ENCODE measurements at regions not wholly inside any gene's neighbourhood (a gene's known extent, or its start where the extent isn't known, plus 50 kb on each side); places are given as distances from the start of the nearest gene placed in this dataset.
"Not testable (repeated sequence)": the region's sequence is repeated elsewhere in the genome, so short reads cannot be mapped to it uniquely, and the experiment has no call there.

DNA sequence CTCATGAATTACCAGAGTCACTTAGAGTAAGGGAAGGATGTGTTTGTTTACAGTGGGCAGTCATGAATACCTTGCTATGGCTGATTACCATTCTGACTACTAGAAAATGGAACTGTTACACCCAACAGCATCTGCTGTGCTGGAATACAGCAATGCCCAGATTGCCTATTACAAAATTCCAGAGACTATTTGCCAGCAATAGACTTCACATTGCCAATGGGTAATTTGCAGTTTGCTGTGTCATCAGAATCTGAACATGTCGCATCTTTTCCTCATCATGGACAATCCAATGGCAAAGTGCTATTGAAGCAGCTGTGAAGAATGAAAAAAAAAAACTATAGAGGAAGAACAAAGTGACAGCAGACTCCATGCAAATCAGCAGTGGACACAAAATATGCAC is 356.6 kb downstream of the CXXC4 start:
- no peak for DNase-seq

DNA sequence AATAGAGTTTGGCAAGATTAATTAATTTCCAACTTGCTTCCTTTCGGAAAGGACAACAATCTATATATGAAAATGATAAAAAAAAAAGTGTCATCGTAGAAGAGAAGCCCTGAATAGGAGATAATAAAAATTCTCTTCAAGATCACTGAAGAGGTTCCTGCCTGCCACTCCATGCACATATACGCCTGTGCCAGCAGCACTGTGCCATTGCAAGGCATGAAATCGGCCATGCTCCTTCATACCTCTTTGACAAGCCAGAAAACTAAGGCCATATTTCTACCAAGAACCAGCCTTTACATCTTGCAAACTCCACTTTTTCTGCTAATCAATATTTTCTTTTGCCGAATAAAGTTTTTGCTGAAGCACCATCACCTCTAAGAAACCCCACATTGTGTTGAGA is 365.5 kb downstream of the CXXC4 start:
- no peak for DNase-seq

DNA sequence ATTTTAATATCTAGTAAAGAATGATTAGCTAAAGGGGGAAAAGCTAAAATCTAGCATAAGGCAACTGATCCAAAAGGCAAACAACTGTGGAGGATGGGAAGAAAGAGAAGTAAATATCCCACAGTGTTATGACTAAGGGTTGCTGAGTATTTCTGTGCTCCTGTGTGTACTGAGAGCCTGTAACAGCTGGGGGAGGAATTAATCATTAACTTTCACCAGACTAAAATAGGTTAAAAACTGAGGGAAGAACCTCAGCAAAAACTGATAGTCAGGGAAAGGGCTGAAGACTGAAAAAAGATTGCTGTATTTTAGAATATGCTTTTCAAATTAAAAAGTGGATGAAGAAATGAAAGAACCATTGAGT is 365.9 kb downstream of the CXXC4 start:
- no peak for DNase-seq

DNA sequence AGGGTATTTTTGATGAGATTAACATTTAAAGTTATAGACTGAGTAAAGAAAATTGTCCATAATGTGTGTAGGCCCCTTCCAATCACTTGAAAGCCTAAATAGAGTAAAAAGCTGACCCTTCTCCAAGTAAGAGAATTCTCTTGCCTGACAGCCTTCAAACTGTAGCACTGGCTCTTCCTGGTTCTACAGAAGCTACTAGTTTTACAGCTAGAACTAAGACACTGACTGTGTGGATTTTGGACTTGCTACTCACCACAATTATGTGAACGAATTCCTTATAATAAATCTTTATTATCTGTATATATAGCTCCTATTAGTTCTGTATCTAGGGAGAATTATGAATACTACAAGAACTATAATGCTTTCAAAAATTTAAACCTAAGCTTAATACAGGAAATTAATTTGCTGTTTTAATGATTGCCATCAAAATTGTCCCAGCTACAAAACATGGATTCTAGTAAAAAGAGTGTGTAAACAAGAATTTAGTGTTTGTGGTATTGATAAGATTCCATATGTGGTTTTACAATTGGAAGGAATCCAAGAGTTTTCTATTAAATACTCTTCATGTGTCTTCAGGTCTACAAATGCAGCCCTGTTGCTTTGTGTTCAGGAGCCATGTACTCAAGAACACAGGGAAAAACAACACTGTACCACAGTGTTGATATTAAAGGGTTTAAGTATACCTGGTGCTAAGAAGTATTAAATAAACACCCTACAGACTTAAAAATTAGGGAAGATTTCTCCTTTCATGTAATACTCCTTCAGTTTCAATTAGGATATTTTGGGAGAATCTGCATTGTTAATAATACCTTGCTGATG is 366.5 kb downstream of the CXXC4 start:
- no peak for DNase-seq

DNA sequence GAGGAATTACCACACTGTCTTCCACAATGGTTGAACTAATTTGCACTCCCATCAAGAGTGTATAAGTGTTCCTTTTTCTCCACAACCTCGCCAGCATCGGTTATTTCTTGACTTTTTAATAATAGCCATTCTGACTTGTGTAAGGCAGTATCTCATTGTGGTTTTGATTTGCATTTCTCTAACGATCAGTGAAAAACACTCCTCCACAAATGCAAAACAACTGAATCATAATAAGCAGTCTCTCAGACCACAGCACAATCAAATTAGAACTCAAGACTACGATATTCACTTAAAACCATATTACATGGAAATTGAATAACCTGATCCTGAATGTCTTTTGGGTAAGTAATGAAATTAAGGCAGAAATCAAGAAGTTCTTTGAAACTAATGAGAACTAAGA is 371.7 kb downstream of the CXXC4 start:
- DNase-seq: no peak

DNA sequence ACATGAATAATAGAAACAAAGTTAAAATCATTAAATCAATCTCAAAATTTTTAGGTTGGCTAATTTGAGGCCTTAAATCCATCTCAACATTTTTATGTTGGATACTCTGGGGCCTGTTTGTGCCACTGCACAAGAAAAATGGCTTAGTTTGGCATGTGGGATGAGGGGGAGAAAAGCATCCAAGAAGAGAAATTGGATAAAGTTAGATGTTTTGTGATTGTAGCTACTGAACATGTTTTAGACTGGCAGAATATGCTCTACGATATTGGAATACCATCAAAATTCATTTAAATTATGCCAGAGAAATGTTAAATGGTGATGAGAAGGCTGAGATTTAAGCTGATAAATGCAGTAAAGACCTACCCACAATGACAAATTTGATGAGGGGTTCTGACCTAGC is 376.9 kb downstream of the CXXC4 start:
- no peak for DNase-seq

- DNase-seq: no peak
Observed at GRCh38 chr4:104113850-104114249, 380.8 kb downstream of the CXXC4 start.

DNA sequence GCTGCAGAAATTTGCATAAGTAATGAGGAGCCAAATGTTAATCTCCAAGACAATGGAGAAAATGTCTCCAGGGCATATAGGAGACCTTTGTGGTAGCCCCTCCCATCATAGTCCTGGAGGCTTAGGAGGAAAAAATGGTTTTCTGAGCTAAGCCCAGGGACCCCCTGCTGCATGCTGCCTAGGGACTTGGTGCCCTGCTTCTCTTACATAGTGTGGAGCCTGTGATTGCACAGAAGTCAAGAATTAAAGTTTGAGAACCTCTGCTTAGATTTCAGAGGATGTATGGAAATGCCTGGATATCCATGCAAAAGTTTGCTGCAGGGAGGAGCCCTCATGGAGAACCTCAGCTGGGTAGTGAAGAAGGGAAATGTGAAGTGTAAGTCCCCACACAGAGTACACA is 379.4 kb upstream of the TACR3 start:
- DNase-seq: no peak

GRCh38 chr4:104093247-104093646 is 373.5 kb upstream of the TACR3 start:
- no peak for DNase-seq

DNA sequence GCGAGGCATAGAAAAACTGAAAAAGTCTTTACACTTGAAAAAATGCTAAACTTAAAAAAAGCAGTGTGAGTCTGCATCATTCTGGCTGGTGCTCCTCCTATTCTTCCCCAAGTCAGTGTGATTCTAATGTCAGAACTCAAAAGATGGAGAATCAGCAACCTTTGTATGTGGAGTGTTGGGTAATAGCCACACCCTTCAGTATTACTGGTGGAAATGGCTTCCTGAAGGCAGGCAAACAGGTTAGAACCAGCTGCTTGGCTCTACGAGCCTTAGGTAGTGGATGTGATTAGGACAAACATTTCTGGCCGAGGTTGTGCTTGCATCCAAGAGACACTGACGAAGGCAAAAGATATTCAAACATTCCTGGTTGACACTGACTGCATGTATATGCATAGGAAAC is 353.4 kb upstream of the TACR3 start:
- DNase-seq: no peak

DNA sequence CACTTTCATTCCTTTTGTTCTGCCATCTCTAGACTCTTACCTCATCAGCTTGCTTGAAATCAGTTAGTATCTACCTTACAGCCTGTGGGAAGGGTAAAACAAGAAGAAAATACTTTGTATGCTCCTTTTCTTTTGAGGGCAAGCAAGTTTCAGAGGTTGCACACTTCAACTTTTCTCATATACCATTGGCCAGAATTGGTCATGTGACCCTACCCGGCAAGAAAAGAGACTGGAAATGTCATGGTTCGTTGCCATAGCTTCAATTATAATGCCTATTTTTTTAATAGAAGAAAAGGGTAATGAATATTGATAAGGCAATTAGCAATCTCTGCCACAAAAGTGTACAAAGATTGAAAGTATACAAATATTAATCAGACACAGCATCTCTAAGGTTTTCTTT is 346.7 kb upstream of the TACR3 start:
- DNase-seq: no peak

- DNase-seq: peak in 51 of 56 donors; percentile 1 to 78 (median 36)
Observed at GRCh38 chr4:104064646-104065577, 345.1 kb upstream of the TACR3 start.

GRCh38 chr4:104063341-104063740 is 343.6 kb upstream of the TACR3 start:
- DNase-seq: no peak

DNA sequence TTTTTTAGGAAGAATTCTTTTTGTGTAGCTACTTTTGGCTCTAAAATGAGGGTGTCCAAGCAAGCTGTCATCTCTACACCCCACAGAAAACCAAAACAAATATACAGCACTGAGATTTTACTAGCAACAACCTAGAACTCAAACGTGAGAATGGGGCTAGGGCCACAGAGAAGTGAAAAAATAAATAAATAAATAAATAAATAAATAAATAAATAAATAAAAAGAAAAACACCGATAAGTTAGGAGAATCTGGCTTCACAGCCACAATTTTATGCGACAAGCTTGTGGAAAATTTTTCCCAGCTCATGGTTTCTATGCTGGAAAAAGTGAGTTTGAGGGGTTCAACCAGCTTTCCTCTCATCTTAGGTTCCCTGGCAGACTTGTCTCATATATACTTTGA is 324.6 kb upstream of the TACR3 start:
- DNase-seq: no peak

DNA sequence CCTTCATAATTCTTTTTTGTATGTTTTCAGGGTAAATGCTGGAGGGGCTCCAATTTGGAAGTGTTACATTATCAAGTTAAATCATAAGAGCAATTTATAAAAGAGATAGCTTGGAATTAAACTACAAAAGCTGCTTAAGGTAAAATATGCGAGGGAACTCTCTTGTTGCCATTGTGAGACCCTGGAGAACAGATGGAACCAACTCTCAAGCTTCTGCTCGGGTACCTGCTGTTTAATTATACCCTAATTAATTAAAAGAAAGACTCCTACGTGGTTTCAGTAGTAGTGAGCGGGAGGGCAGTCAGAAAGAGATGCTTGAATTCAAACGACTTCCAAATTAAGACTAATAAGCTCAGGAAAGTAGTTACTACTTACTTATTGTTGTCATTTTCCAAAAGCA is 313.1 kb upstream of the TACR3 start:
- DNase-seq: no peak

DNA sequence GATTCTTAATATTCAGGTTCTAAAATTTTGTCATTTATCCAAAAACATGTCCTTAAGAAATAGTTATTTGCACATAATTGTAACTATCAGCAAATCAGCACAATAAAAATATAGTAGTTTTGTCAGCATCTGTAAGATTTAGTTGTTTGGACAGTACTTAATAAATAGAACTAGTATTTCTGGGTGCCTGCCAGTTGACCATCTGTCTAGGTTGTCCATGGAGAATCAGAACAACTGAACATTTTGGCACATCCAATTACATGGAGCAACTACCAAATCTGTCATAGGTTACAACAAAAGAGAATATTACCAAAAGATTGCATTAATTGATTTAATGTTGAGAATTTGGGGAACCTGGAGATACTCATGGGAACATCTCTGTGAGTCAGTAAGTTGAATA is 305.5 kb upstream of the TACR3 start:
- no peak for DNase-seq

DNA sequence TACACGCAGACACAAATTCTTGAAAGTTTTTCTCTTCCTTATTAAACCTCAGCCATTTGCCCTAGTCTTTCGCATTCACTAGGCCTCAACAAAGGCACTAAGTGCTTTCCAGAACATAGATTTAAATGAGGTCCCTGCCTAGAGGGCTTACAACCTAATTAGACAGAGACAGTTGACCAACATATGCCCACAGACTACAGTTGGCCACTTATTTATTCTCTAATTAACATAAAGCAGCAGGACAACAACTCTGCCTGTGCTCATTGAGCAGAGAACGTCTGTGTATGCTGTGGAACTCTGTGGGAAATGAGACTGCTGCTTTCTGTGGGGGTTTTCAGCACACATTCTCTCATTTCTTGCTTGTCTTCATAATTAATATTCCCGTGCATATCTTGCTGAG is 303.0 kb upstream of the TACR3 start:
- no peak for DNase-seq

GRCh38 chr4:104022226-104022625 is 302.4 kb upstream of the TACR3 start:
- DNase-seq: no peak

- no peak for DNase-seq
Observed at GRCh38 chr4:104020641-104021040, 300.9 kb upstream of the TACR3 start.

DNA sequence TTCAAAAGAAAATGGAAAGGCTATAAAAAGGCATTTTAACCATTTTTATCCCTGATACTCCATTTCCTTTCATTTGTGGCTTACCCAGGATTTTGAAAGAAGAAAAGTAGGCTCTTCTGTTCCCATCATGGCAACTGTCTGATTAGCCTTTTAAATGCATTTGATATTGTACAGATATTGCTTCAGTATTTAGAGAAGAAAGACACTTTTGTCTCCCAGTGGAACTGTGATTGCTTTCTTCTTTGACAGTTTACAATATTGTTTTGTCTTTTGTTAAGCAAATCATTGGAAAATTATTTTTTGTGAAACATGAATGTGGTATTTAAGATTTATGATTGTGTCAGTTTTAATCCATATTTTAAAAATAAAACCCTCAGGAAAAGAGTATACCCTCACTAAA is 297.4 kb upstream of the TACR3 start:
- DNase-seq: no peak

DNA sequence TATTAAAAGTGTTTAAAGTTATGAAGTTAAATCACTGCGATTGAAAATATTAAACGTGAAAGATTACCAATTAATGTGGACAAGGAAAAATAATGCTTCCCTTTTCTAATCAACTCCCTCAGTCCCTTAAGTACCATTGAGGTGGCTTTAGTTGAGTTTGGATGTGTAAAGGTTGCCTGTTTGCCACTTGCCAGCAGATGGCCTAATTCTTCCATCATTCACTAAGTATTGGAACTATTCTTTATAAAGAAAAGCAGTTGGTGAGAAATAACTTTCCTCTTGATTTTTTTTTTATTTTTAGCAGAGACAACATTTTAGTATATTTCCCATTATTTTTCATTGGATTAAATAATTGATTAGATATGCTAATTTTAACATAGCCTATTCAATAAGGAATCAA is 295.9 kb upstream of the TACR3 start:
- DNase-seq: peak in 16 of 56 donors; percentile 0 to 60 (median 6)

GRCh38 chr4:104010722-104011121 is 290.9 kb upstream of the TACR3 start:
- no peak for DNase-seq

DNA sequence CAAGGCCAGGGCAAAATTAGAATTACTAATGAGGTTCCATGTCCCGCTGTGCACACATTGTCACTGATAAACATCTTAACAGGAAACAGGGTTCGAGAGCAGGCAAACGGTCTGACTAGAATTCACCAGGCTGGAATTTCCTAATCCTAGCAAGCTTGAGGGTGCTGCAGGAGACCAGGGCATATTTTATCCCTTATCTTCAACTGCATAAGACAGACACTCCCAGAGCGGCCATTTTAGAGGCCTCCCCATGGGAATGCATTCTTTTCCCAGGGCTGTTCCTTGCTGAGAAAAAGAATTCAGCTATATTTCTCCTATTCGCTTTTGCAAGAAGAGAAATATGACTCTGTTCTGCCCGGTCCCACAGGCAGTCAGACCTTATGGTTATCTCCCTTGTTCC is 282.5 kb upstream of the TACR3 start:
- not testable (repeated sequence) for DNase-seq

Measured in amygdala (tissue), 56 donors.